ENCODE measurements at regions not wholly inside any gene's neighbourhood (a gene's known extent, or its start where the extent isn't known, plus 50 kb on each side); places are given as distances from the start of the nearest gene placed in this dataset.

GRCh38 chr3:155015776-155016436 lies 64.2 kb upstream of the MME start:
- H3K4me3 ChIP-seq (ENCODE audit: control insufficient read depth, low read depth, low read length), result no peak overlapping the region
- no peak for DNase-seq (ENCODE audit: low read depth)
- no peak for TF ChIP-seq CTCF (IDR thresholded peaks at IDR 0.05; ENCODE audit: control insufficient read depth, insufficient read depth, low read depth, low read length, missing control alignments)

GRCh38 chr3:155014953-155015352 lies 65.2 kb upstream of the MME start:
- no peak for TF ChIP-seq CTCF (IDR thresholded peaks at IDR 0.05; ENCODE audit: control insufficient read depth, insufficient read depth, low read depth, low read length, missing control alignments)

GRCh38 chr3:155013427-155013826 lies 66.7 kb upstream of the MME start:
- TF ChIP-seq CTCF (IDR thresholded peaks at IDR 0.05; ENCODE audit: control insufficient read depth, insufficient read depth, low read depth, low read length, missing control alignments), result no peak
- H3K4me3 ChIP-seq (ENCODE audit: control insufficient read depth, low read depth, low read length), result no peak overlapping the region
- DNase-seq (ENCODE audit: low read depth), result no peak

More at GRCh38 chr3:155014953-155015352, 65.2 kb upstream of the MME start:
- H3K4me3 ChIP-seq (ENCODE audit: control insufficient read depth, low read depth, low read length), result no peak overlapping the region
- DNase-seq (ENCODE audit: low read depth), result no peak

- no peak for DNase-seq (ENCODE audit: low read depth)
- no peak for TF ChIP-seq CTCF (IDR thresholded peaks at IDR 0.05; ENCODE audit: control insufficient read depth, insufficient read depth, low read depth, low read length, missing control alignments)
- no peak overlapping the region for H3K4me3 ChIP-seq (ENCODE audit: control insufficient read depth, low read depth, low read length)
Measured at GRCh38 chr3:155012584-155012983, 67.5 kb upstream of the MME start.

GRCh38 chr3:155010416-155010815 lies 69.7 kb upstream of the MME start:
- no peak overlapping the region for H3K4me3 ChIP-seq (ENCODE audit: control insufficient read depth, low read depth, low read length)
- DNase-seq (ENCODE audit: low read depth), result no peak
- no peak for TF ChIP-seq CTCF (IDR thresholded peaks at IDR 0.05; ENCODE audit: control insufficient read depth, insufficient read depth, low read depth, low read length, missing control alignments)

- no peak overlapping the region for H3K4me3 ChIP-seq (ENCODE audit: control insufficient read depth, low read depth, low read length)
- no peak for DNase-seq (ENCODE audit: low read depth)
- no peak for TF ChIP-seq CTCF (IDR thresholded peaks at IDR 0.05; ENCODE audit: control insufficient read depth, insufficient read depth, low read depth, low read length, missing control alignments)
Measured at GRCh38 chr3:155009217-155009616, 70.9 kb upstream of the MME start.

Measured in AG09309 (cell line).